ENCODE measurements at regions not wholly inside any gene's neighbourhood (a gene's known extent, or its start where the extent isn't known, plus 50 kb on each side); places are given as distances from the start of the nearest gene placed in this dataset.
A peak's percentile ranks its signal among the peaks of the same experiment; 100 is the strongest.
"Not testable (repeated sequence)": the region's sequence is repeated elsewhere in the genome, so short reads cannot be mapped to it uniquely, and the experiment has no call there.

DNA sequence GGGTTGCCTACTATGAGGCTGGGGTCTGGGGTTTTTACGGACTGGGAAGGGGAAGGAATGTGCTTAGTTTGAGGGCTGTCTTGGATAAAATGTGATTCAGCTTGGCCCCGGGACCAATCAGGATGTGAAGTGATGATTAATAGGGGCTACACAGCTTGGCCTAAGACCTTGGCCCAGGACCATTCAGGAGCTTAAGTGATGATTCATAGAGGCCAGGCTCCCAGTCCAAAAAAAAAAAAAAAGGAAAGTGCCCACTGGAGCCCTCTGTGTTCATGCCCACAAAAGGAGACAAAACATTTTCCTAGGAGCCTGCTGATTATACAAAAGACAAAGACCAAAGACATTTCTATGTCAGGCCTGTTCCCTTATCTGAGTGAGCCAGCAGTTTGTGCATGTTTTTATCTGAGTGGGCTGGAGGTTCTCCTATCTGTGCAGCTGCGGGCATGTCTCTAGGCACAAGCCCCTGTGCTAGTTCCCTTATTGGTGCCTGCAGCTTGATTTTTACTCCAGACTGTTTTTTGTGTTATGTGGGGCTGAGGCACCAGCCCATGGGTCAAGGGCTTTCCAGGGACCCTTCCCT is 898.2 kb upstream of the GOT2 start:
- TF ChIP-seq, protein P1, sequence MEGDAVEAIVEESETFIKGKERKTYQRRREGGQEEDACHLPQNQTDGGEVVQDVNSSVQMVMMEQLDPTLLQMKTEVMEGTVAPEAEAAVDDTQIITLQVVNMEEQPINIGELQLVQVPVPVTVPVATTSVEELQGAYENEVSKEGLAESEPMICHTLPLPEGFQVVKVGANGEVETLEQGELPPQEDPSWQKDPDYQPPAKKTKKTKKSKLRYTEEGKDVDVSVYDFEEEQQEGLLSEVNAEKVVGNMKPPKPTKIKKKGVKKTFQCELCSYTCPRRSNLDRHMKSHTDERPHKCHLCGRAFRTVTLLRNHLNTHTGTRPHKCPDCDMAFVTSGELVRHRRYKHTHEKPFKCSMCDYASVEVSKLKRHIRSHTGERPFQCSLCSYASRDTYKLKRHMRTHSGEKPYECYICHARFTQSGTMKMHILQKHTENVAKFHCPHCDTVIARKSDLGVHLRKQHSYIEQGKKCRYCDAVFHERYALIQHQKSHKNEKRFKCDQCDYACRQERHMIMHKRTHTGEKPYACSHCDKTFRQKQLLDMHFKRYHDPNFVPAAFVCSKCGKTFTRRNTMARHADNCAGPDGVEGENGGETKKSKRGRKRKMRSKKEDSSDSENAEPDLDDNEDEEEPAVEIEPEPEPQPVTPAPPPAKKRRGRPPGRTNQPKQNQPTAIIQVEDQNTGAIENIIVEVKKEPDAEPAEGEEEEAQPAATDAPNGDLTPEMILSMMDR (IDR thresholded peaks at IDR 0.05; ENCODE audit: low read depth, low read length), result no peak
- Histone ChIP-seq H3K36me3 (no peaks in the 10 kb centered on the region), H3K4me1 (ENCODE audit: low read depth) (peaks cover 53% of the 10 kb centered on the region), H3K9me3 (ENCODE audit: low read depth) (no peaks in the 10 kb centered on the region), H3K27me3 (no peaks in the 10 kb centered on the region), H3K27ac (peak overlapping the region; percentile 85), H3K4me3 (no peak overlapping the region)
- peak; percentile 26 to 50 for DNase-seq (ENCODE audit: low read depth in 1 of 2, low spot score in 1 of 2)

DNA sequence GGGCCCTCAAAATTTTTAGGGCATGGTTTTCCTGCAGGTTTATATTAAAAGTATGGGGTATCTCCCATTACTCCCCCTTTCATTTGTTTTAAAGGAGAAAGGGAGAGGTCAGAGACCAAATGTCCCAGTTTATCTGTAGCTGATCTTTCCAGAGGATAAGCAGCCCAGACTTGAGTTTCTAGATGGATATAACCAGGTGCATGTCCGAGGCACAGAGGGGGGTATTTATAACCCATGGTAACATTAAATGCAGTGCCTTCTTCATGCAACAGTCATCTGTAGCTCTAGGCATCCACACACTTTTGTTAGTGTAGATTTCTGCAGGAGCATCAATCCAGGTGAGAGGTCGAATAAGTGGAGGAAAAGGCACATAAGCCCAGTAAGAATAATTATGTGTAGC is 890.3 kb upstream of the GOT2 start:
- not testable (repeated sequence) for H3K27ac ChIP-seq; H3K4me3 ChIP-seq; H3K27me3 ChIP-seq; H3K9me3 ChIP-seq (ENCODE audit: low read depth); H3K36me3 ChIP-seq; DNase-seq (ENCODE audit: low read depth in 1 of 2, low spot score in 1 of 2)
- H3K4me1 ChIP-seq (ENCODE audit: low read depth), result peaks cover 12% of the 10 kb centered on the region

DNA sequence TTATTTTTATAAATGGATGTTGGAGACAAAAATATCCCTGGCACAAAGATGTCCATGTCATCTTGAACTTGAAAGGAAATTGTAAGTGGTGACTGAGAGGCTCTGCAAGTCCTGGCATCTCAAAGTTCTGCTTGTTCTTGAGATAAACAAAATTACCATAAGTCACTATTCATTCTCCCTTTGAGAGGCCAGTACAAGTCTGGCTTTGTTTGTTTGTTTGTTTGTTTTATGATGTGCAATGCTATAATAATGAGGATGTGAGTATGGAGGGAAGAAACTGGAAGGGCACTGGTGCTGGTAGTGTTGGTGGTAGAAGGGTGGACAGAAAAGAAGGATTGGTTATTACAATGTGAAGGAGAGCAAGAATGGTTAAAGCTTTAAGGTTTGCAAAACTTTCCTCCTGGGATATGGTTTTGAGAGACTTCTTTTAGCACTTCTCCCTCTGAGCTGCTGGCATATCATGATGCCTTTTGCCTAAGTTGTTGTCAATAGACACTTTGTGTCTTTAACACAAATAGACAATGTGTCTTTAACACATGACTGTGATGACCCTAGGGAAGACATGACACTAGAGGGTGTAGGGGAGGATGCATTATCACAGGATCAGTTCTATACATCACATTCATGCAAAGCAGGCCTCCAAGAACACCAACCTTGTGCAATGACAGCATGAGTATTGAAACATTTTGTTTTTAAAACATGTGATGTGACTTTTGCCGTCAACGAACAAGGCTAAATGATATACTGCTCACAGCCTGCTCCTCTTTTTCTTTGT is 880.5 kb upstream of the GOT2 start:
- no peak for DNase-seq (ENCODE audit: low read depth in 1 of 2, low spot score in 1 of 2)
- no peaks in the 10 kb centered on the region for H3K27me3 ChIP-seq
- TF ChIP-seq, protein P1 (IDR thresholded peaks at IDR 0.05; ENCODE audit: low read depth, low read length), result no peak
- H3K4me1 ChIP-seq (ENCODE audit: low read depth), result peaks cover 5% of the 10 kb centered on the region
- H3K36me3 ChIP-seq, result no peaks in the 10 kb centered on the region
- H3K4me3 ChIP-seq, result no peak overlapping the region
- H3K9me3 ChIP-seq (ENCODE audit: low read depth), result no peaks in the 10 kb centered on the region
- no peak overlapping the region for H3K27ac ChIP-seq

DNA sequence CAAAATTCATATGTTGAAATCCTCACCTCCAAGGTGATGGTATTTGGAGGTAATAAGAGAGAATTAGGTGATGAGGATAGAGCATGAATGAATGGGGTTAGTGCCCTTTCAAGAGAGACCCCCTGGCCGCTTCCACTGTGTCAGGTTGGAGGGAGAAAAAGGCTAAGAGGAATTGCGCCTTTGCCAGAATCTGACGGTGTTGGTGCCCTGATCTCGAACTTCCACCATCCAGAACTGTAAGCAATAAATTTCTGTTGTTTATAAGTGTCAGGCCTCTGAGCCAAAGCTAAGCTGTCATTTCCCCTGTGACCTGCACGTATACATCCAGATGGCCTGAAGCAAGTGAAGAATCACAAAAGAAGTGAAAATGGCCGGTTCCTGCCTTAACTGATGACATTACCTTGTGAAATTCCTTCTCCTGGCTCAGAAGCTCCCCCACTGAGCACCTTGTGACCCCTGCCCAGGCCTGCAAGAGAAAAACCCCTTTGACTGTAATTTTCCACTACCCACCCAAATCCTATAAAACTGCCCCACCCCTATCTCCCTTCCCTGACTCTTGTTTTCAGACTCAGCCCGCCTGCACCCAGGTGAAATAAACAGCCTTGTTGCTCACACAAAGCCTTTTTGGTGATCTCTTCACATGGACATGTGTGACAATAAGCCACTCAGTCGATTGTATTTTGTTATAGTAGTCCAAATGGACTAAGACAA is 878.9 kb upstream of the GOT2 start:
- H3K4me1 ChIP-seq (ENCODE audit: low read depth); H3K27ac ChIP-seq; H3K4me3 ChIP-seq; H3K36me3 ChIP-seq; H3K27me3 ChIP-seq; H3K9me3 ChIP-seq (ENCODE audit: low read depth); DNase-seq (ENCODE audit: low read depth in 1 of 2, low spot score in 1 of 2): not testable (repeated sequence)

DNA sequence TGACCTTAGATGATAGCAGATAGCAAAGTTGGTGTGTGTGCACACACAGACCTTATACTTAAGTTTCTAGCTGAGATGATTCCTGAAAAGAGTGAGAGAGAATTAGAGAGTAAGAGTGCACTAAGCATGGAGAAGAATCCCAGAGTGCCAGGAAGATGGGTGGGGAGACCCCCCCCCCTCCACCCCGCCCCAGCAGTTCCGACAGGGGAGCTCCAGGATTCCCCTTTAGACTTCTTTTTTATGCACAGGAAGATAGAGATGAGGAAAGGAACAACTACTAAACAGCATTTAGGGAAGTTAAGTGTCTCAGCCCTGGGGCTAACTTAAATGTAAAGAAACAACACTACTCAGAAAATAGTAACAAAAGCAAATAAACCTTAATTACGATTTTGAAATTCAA is 878.0 kb upstream of the GOT2 start:
- Histone ChIP-seq H3K27ac (no peak overlapping the region), H3K4me1 (ENCODE audit: low read depth) (peaks cover 5% of the 10 kb centered on the region), H3K27me3 (no peaks in the 10 kb centered on the region), H3K4me3 (no peak overlapping the region), H3K36me3 (no peaks in the 10 kb centered on the region), H3K9me3 (ENCODE audit: low read depth) (no peaks in the 10 kb centered on the region)
- DNase-seq (ENCODE audit: low read depth in 1 of 2, low spot score in 1 of 2), result no peak
- TF ChIP-seq, protein P1 (IDR thresholded peaks at IDR 0.05; ENCODE audit: low read depth, low read length), result no peak

DNA sequence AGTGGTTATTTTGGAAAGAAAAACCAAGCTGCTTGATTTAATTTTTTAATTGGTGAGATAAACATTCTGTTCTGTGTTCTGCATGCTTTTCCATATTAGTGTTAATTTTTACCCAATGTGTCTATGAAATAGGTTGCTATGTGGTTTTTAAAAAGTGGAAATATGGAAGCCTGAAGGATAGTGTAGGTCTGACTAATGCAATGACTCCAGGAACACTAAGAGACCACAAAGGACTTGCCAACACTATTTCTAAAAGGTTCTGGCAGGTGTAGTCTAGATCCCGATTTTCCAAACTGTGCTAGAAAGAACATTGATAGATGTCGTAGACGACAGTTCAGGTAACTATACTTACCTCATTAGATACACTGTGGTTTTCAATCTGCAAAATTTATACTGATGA is 877.4 kb upstream of the GOT2 start:
- DNase-seq (ENCODE audit: low read depth in 1 of 2, low spot score in 1 of 2), result no peak
- H3K4me1 ChIP-seq (ENCODE audit: low read depth), result peaks cover 5% of the 10 kb centered on the region
- TF ChIP-seq, protein P1 (IDR thresholded peaks at IDR 0.05; ENCODE audit: low read depth, low read length), result no peak
- H3K36me3 ChIP-seq, result no peaks in the 10 kb centered on the region
- no peaks in the 10 kb centered on the region for H3K27me3 ChIP-seq
- no peak overlapping the region for H3K27ac ChIP-seq
- H3K4me3 ChIP-seq, result no peak overlapping the region
- no peaks in the 10 kb centered on the region for H3K9me3 ChIP-seq (ENCODE audit: low read depth)

Data from cardiac muscle cell (in vitro differentiated cells and primary cell).